ENCODE measurements at regions not wholly inside any gene's neighbourhood (a gene's known extent, or its start where the extent isn't known, plus 50 kb on each side); places are given as distances from the start of the nearest gene placed in this dataset.

GRCh38 chr4:53647547-53647946 lies 56.3 kb upstream of the LNX1 start:
- DNase-seq (ENCODE audit: low spot score) = no peak

DNA sequence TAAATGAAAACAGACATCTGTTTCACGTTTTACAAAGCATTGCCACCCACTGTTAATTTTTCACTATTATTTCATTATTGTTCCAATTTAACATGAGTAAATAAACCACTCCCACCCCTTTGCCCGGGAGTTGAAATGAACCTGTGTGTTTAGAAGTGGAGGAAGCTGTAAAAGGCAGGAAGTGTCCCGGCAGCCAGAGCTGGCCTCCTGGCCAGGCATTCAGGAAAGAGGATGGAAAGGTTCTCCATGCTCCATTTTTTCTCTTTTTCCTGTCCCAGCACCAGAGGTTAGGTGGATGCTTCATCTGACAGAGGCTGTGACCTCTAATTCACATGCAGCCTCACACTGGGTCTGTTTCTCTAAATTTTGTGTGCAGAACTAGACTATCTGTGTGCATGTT lies 55.5 kb upstream of the LNX1 start:
- no peak for DNase-seq (ENCODE audit: low spot score)

GRCh38 chr4:53645108-53645507 lies 53.8 kb upstream of the LNX1 start:
- no peak for DNase-seq (ENCODE audit: low spot score)

DNA sequence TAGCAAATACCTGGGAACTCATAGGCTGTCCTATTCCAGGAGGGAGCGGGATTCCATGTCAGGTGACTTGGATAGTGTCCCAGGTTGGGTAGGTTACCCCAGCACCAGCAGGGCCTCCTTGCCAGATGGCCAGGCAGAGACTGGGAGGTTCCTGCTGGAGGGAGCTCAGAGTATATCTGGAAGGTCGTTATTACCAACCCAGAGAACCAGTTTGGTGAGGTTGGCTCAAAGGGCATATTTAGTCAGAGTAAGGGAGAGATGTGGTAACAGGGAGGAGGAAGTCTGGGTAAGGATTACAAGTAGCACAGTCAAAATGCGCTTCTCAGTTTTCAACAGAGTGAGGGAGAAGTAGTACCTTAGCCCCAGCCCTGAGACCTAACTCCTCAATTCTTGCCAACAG lies 53.3 kb upstream of the LNX1 start:
- no peak for DNase-seq (ENCODE audit: low spot score)

All from umbilical cord (tissue), 1 donor.